Bronchial epithelial cell (primary cell): ENCODE measurements at regions not wholly inside any gene's neighbourhood (a gene's known extent, or its start where the extent isn't known, plus 50 kb on each side); places are given as distances from the start of the nearest gene placed in this dataset.

Experiments
- DNase-seq: peaks from one replicate; pipeline ENCODE4 v3.0.0-alpha.2; 2010; ENCODE audit warnings: low read depth
- FAIRE-seq: peaks from 2 replicates; lab custom pipeline; 2011; peaks lifted over from hg19 to GRCh38; lab: Jason Lieb, UNC
- H3K27me3 ChIP-seq: 2 replicates; pipeline ENCODE4 v1.5.1; 2011; ENCODE audit warnings: low read length; ENCODE audit not compliant: control insufficient read depth, insufficient read depth
- H3K36me3 ChIP-seq: 2 replicates; pipeline ENCODE4 v1.5.1; 2011; ENCODE audit warnings: low read length; ENCODE audit not compliant: control insufficient read depth, insufficient read depth
- H3K4me3 ChIP-seq: 2 replicates; pipeline ENCODE4 v1.5.1; 2011; ENCODE audit warnings: mild to moderate bottlenecking, low read depth, low read length, control low read depth
- TF ChIP-seq, protein P1 (sequence below): IDR thresholded peaks from 2 replicates; pipeline ENCODE4 v1.5.1; 2011; ENCODE audit warnings: mild to moderate bottlenecking, moderate library complexity, low read length, control low read depth, inconsistent platforms; ENCODE audit not compliant: insufficient read depth, severe bottlenecking

DNA sequence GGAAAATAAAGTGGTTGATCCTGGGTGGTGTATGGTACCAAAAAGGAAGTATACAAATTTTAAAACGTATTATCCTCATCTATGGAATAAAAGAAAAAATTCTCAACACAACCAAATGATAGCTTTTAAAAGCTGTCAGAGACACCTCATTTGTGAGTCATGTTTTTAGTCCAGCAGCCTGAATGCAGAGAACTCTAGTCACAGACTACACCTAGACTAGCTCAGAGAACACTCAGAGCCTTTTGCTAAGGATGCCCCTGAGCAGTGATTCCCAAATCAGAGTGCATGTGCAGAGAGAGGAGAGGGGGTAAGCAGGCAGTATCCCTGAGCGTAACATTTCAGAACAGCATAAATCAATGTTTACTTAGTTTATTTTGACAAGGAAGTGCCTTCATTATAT, 809.3 kb downstream of the HACE1 start:
- Histone ChIP-seq H3K27me3 (no peaks in the 10 kb centered on the region), H3K36me3 (no peaks in the 10 kb centered on the region), H3K4me3 (no peak overlapping the region)
- TF ChIP-seq, protein P1, sequence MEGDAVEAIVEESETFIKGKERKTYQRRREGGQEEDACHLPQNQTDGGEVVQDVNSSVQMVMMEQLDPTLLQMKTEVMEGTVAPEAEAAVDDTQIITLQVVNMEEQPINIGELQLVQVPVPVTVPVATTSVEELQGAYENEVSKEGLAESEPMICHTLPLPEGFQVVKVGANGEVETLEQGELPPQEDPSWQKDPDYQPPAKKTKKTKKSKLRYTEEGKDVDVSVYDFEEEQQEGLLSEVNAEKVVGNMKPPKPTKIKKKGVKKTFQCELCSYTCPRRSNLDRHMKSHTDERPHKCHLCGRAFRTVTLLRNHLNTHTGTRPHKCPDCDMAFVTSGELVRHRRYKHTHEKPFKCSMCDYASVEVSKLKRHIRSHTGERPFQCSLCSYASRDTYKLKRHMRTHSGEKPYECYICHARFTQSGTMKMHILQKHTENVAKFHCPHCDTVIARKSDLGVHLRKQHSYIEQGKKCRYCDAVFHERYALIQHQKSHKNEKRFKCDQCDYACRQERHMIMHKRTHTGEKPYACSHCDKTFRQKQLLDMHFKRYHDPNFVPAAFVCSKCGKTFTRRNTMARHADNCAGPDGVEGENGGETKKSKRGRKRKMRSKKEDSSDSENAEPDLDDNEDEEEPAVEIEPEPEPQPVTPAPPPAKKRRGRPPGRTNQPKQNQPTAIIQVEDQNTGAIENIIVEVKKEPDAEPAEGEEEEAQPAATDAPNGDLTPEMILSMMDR = no peak
- DNase-seq (no peak), FAIRE-seq (no peak)

DNA sequence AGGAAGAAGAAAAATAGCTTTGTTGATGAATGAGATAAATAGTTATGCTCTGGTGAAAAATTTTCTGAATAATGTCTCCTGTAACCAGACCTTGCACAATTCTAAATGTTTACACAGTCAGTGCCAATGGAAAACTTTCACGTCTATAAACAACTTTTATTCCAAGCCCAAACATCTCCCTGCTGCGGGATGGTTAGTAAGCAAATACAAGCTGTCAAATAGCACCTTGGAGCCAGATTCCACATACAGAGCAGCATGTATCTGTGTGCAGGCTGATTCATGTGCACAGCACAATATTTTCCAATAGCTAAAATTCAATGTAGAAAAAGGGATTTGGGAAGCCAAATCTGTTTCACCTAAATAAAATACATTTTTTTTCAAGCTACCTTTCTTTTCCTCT, 813.3 kb downstream of the HACE1 start:
- TF ChIP-seq, protein P1 = no peak
- FAIRE-seq = no peak

DNA sequence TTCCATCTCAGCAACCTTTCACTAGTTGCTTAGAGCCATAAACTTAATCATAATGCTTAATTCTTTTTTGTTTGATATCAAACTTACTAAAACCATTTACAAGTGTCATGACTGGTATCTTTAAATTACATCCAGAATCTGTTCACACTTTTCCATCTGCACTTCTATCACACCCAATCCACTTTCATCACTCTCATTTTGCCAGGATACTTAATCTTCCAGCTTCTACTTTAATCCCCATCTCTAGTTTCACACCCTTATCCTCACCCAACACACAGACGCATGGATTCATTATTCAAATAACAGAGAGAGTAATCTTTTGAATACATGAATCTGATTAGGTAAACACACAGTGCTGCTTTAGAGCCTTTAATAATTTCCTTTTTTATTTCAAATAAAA, 828.4 kb downstream of the HACE1 start:
- FAIRE-seq (no peak), DNase-seq (no peak)
- TF ChIP-seq, protein P1 = no peak
- no peak overlapping the region for H3K4me3 ChIP-seq
- H3K36me3 ChIP-seq = no peaks in the 10 kb centered on the region
- H3K27me3 ChIP-seq = no peaks in the 10 kb centered on the region

More for the DNA sequence above, 813.3 kb downstream of the HACE1 start:
- Histone ChIP-seq H3K36me3 (no peaks in the 10 kb centered on the region), H3K27me3 (no peaks in the 10 kb centered on the region), H3K4me3 (no peak overlapping the region)
- no peak for DNase-seq

DNA sequence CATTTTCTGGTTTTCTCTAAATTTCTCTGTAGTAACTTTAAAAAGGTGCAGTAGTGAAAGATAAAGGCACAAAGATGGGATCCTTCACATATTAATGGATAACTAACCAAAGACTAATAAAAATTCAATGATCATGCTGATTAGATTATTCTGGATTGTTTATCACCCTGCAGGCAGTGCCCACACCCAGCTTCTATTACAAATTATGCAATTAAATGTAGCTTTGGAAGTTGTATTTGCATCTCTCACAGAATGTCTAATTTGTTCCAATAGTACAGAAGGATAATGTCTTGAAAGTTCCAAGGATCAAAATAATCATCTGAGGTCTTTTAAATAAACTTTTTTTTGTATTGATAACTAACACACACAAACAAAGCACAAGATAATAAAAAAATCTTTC, 837.6 kb downstream of the HACE1 start:
- DNase-seq (no peak), FAIRE-seq (no peak)
- Histone ChIP-seq H3K27me3 (no peaks in the 10 kb centered on the region), H3K36me3 (no peaks in the 10 kb centered on the region), H3K4me3 (no peak overlapping the region)
- TF ChIP-seq, protein P1 = no peak

DNA sequence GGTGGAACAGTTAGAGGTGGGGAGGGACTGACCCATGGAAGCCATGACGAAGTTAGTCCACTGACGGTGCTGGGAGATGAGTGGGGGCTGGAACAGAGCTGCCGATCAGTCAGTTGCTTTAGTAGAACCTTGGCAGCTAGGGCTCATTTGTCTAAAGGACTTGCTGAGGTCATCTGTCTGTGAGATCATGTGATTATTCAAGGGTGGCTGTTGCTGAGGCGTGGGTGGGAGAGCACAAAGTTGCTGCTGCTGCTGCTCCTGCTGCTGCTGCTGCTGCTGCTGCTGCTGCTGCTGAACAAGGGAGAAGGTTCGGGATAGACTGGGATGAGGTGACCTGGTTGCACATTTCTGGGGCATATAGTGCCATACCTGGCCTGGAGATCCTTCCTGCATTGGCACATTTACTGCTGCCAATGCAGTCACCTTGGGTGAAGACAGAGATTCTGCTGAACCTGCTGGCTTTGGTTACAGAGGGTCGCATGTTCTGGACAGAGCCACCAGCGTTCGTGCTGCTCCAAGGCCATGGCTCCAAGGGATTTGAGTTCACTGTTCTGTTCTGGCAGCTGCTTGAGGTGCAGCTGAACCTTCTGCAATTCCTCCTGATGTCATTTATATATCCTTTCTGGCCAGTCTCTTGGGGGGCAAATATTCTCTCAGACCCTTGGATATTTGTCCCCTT, 840.5 kb downstream of the HACE1 start:
- H3K36me3 ChIP-seq = no peaks in the 10 kb centered on the region
- DNase-seq (no peak), FAIRE-seq (no peak)
- no peaks in the 10 kb centered on the region for H3K27me3 ChIP-seq
- TF ChIP-seq, protein P1 = no peak
- H3K4me3 ChIP-seq = no peak overlapping the region
